ENCODE measurements at regions not wholly inside any gene's neighbourhood (a gene's known extent, or its start where the extent isn't known, plus 50 kb on each side); places are given as distances from the start of the nearest gene placed in this dataset.

- no peak overlapping the region for H3K4me3 Mint-ChIP-seq
- H3K27ac Mint-ChIP-seq, result no peak overlapping the region
- intact Hi-C loops (cut with micrococcal nuclease), result no loop called here
- Histone ChIP-seq H2AFZ (ENCODE audit: insufficient read depth, low read depth, low read length, poor library complexity, severe bottlenecking) (no peak overlapping the region), H3K9ac (ENCODE audit: low read length) (no peak overlapping the region), H3K79me2 (ENCODE audit: control insufficient read depth, insufficient read depth, low read length) (no peaks in the 10 kb centered on the region), H3K4me1 (ENCODE audit: control insufficient read depth in 2 of 2, insufficient read depth in 2 of 2, low read length in 2 of 2) (no peaks in the 10 kb centered on the region), H3K4me3 (ENCODE audit: control extremely low read depth in 1 of 5, extremely low read depth in 1 of 5, insufficient read depth in 1 of 5, low read depth in 2 of 5, low read length in 4 of 5) (no peak overlapping the region), H3K27me3 (replicated peaks in 1 of 4; ENCODE audit: control extremely low read depth in 1 of 4, control insufficient read depth in 3 of 4, insufficient read depth in 4 of 4, low read length in 3 of 4) (no peaks in the 10 kb centered on the region), H4K20me1 (ENCODE audit: control insufficient read depth, insufficient read depth, low read length, poor library complexity, severe bottlenecking) (no peaks in the 10 kb centered on the region), H3K9me3 (ENCODE audit: control extremely low read depth in 1 of 3, control insufficient read depth in 2 of 3, insufficient read depth in 1 of 3, low read length in 2 of 3) (no peaks in the 10 kb centered on the region), H3K36me3 (replicated peaks in 1 of 2; ENCODE audit: control extremely low read depth in 1 of 2, control insufficient read depth in 1 of 2, extremely low read depth in 1 of 2, insufficient read depth in 2 of 2, low read length in 1 of 2) (no peaks in the 10 kb centered on the region), H3K4me2 (replicated peaks; ENCODE audit: low read depth, low read length, poor library complexity, severe bottlenecking) (no peak overlapping the region), H3K27ac (ENCODE audit: low read length in 2 of 2) (no peak overlapping the region)
- ChIA-PET POLR2A (no interaction called here), CTCF (no interaction called here)
- H3K9me3 Mint-ChIP-seq (ENCODE audit: insufficient read depth), result no peaks in the 10 kb centered on the region
- WGBS (ENCODE audit: insufficient coverage), result no CpG with 5 or more reads among the region's 4 CpGs
- no peak for DNase-seq
- no peaks in the 10 kb centered on the region for H3K27me3 Mint-ChIP-seq
- no peak for ATAC-seq (ENCODE audit: low read depth)
- H3K4me1 Mint-ChIP-seq, result no peaks in the 10 kb centered on the region
- TF ChIP-seq, protein P1, sequence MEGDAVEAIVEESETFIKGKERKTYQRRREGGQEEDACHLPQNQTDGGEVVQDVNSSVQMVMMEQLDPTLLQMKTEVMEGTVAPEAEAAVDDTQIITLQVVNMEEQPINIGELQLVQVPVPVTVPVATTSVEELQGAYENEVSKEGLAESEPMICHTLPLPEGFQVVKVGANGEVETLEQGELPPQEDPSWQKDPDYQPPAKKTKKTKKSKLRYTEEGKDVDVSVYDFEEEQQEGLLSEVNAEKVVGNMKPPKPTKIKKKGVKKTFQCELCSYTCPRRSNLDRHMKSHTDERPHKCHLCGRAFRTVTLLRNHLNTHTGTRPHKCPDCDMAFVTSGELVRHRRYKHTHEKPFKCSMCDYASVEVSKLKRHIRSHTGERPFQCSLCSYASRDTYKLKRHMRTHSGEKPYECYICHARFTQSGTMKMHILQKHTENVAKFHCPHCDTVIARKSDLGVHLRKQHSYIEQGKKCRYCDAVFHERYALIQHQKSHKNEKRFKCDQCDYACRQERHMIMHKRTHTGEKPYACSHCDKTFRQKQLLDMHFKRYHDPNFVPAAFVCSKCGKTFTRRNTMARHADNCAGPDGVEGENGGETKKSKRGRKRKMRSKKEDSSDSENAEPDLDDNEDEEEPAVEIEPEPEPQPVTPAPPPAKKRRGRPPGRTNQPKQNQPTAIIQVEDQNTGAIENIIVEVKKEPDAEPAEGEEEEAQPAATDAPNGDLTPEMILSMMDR (IDR thresholded peaks at IDR 0.05), result no peak
- no peak for TF ChIP-seq EZH2 (IDR thresholded peaks at IDR 0.05; ENCODE audit: borderline replicate concordance, insufficient read depth, low read depth, low read length, poor library complexity, severe bottlenecking)
Observed at GRCh38 chr11:30801357-30801756, 215.2 kb upstream of the MPPED2 start.

GRCh38 chr11:30800904-30801303 is 214.8 kb upstream of the MPPED2 start:
- H3K4me1 ChIP-seq (ENCODE audit: control insufficient read depth in 2 of 2, insufficient read depth in 2 of 2, low read length in 2 of 2), result no peaks in the 10 kb centered on the region
- H3K9ac ChIP-seq (ENCODE audit: low read length), result no peak overlapping the region
- no peaks in the 10 kb centered on the region for H3K4me1 Mint-ChIP-seq
- no peak overlapping the region for H3K4me2 ChIP-seq (replicated peaks; ENCODE audit: low read depth, low read length, poor library complexity, severe bottlenecking)
- no peak overlapping the region for H3K27ac ChIP-seq (ENCODE audit: low read length in 2 of 2)
- ChIA-PET POLR2A (no interaction called here), CTCF (no interaction called here)
- no peak overlapping the region for H3K27ac Mint-ChIP-seq
- intact Hi-C loops (cut with micrococcal nuclease), result no loop called here
- no peak overlapping the region for H3K4me3 ChIP-seq (ENCODE audit: control extremely low read depth in 1 of 5, extremely low read depth in 1 of 5, insufficient read depth in 1 of 5, low read depth in 2 of 5, low read length in 4 of 5)
- TF ChIP-seq, protein P1 (IDR thresholded peaks at IDR 0.05), result no peak
- no peak for TF ChIP-seq EZH2 (IDR thresholded peaks at IDR 0.05; ENCODE audit: borderline replicate concordance, insufficient read depth, low read depth, low read length, poor library complexity, severe bottlenecking)
- H3K9me3 Mint-ChIP-seq (ENCODE audit: insufficient read depth), result no peaks in the 10 kb centered on the region
- no peaks in the 10 kb centered on the region for H4K20me1 ChIP-seq (ENCODE audit: control insufficient read depth, insufficient read depth, low read length, poor library complexity, severe bottlenecking)
- no peaks in the 10 kb centered on the region for H3K9me3 ChIP-seq (ENCODE audit: control extremely low read depth in 1 of 3, control insufficient read depth in 2 of 3, insufficient read depth in 1 of 3, low read length in 2 of 3)
- H3K27me3 ChIP-seq (replicated peaks in 1 of 4; ENCODE audit: control extremely low read depth in 1 of 4, control insufficient read depth in 3 of 4, insufficient read depth in 4 of 4, low read length in 3 of 4), result no peaks in the 10 kb centered on the region
- no peak overlapping the region for H3K4me3 Mint-ChIP-seq
- H2AFZ ChIP-seq (ENCODE audit: insufficient read depth, low read depth, low read length, poor library complexity, severe bottlenecking), result no peak overlapping the region
- ATAC-seq (ENCODE audit: low read depth) (no peak), DNase-seq (no peak)
- no peaks in the 10 kb centered on the region for H3K36me3 ChIP-seq (replicated peaks in 1 of 2; ENCODE audit: control extremely low read depth in 1 of 2, control insufficient read depth in 1 of 2, extremely low read depth in 1 of 2, insufficient read depth in 2 of 2, low read length in 1 of 2)
- no peaks in the 10 kb centered on the region for H3K27me3 Mint-ChIP-seq
- H3K79me2 ChIP-seq (ENCODE audit: control insufficient read depth, insufficient read depth, low read length), result no peaks in the 10 kb centered on the region
